IMR-90 (cell line): ENCODE measurements at regions not wholly inside any gene's neighbourhood (a gene's known extent, or its start where the extent isn't known, plus 50 kb on each side); places are given as distances from the start of the nearest gene placed in this dataset.

Experiments
- ATAC-seq: fragments of 200-7000 bp; cut with Tn5 transposase; 2 replicates; pipeline ENCODE4 v1.9.1; 2020; ENCODE audit warnings: low read depth, mild to moderate bottlenecking, moderate library complexity
- BruUV-seq: library from RNA; stranded (reverse); fragments of 400-500 nt; replicated peaks from 2 replicates; lab custom pipeline; 2021; lab: Mats Ljungman, UMichigan
- CTCF ChIA-PET: fragments of 300-600 bp; formaldehyde crosslinking; extraction: SDS; loops from one replicate; lab custom pipeline; 2021; ENCODE audit warnings: antibody characterized with exemption; lab: Yijun Ruan, JAX
- POLR2A ChIA-PET: fragments of 300-600 bp; sonication (Branson Sonifier 250); formaldehyde crosslinking; loops from one replicate; lab custom pipeline; 2022; ENCODE audit warnings: antibody characterized with exemption; ENCODE audit not compliant: unreplicated experiment; lab: Charles Lee
- DNase-seq: peaks from one replicate; pipeline ENCODE4 v3.0.0; 2013
- H2AFZ ChIP-seq: replicated peaks from 2 replicates; pipeline ENCODE3; 2013; ENCODE audit warnings: low read length, mild to moderate bottlenecking; ENCODE audit not compliant: poor library complexity
- H2AK5ac ChIP-seq: 2 replicates; pipeline ENCODE4 v1.6.1; 2013; ENCODE audit warnings: low read depth, low read length, inconsistent platforms
- H2AK9ac ChIP-seq: replicated peaks from 2 replicates; pipeline ENCODE3; 2013; ENCODE audit warnings: mild to moderate bottlenecking, low read depth, low read length, moderate library complexity; ENCODE audit not compliant: poor library complexity
- H2BK120ac ChIP-seq: 2 replicates; pipeline ENCODE4 v1.6.1; 2013; ENCODE audit warnings: low read depth, low read length, inconsistent platforms
- H2BK15ac ChIP-seq: 3 replicates; pipeline ENCODE4 v1.6.1; 2013; ENCODE audit warnings: low read depth, low read length, inconsistent platforms
- H2BK20ac ChIP-seq: 2 replicates; pipeline ENCODE4 v1.6.1; 2013; ENCODE audit warnings: low read depth, mild to moderate bottlenecking, inconsistent platforms, low read length, moderate library complexity
- H2BK5ac ChIP-seq: 2 replicates; pipeline ENCODE4 v1.6.1; 2013; ENCODE audit warnings: mild to moderate bottlenecking, low read depth, low read length, inconsistent platforms; ENCODE audit not compliant: poor library complexity, severe bottlenecking
- H3K14ac ChIP-seq: replicated peaks from 2 replicates; pipeline ENCODE4 v1.6.1; 2013; ENCODE audit warnings: low read depth, low read length, inconsistent platforms
- H3K18ac ChIP-seq: 2 replicates; pipeline ENCODE4 v1.6.1; 2013; ENCODE audit warnings: low read depth, low read length, control low read depth
- H3K23ac ChIP-seq: 2 replicates; pipeline ENCODE4 v1.6.1; 2013; ENCODE audit warnings: low read depth, low read length, inconsistent platforms
- H3K27ac ChIP-seq: 2 replicates; pipeline ENCODE4 v1.5.1; 2013; ENCODE audit warnings: mild to moderate bottlenecking, control low read depth, low read length; ENCODE audit not compliant: insufficient read depth
- H3K27me3 ChIP-seq: 2 replicates; pipeline ENCODE4 v1.6.1; 2013; ENCODE audit warnings: low read length; ENCODE audit not compliant: control insufficient read depth, insufficient read depth
- H3K36me3 ChIP-seq: 2 replicates; pipeline ENCODE4 v1.6.1; 2013; ENCODE audit warnings: low read length, mixed read lengths; ENCODE audit not compliant: control insufficient read depth, insufficient read depth
- H3K4ac ChIP-seq: 2 replicates; pipeline ENCODE4 v1.6.1; 2013; ENCODE audit warnings: low read depth, low read length, inconsistent platforms
- H3K4me1 ChIP-seq: 2 replicates; pipeline ENCODE4 v1.6.1; 2013; ENCODE audit warnings: low read length, mixed read lengths; ENCODE audit not compliant: control insufficient read depth, insufficient read depth
- H3K4me2 ChIP-seq: 2 replicates; pipeline ENCODE4 v1.6.1; 2013; ENCODE audit warnings: low read depth, mild to moderate bottlenecking, control low read depth, low read length, moderate library complexity
- H3K4me3 ChIP-seq: 2 replicates; pipeline ENCODE4 v1.5.1; 2013; ENCODE audit warnings: low read depth, mild to moderate bottlenecking, control low read depth, low read length, moderate library complexity; ENCODE audit not compliant: insufficient read depth
- H3K56ac ChIP-seq: 2 replicates; pipeline ENCODE4 v1.6.1; 2013; ENCODE audit warnings: low read length, inconsistent platforms; ENCODE audit not compliant: insufficient read depth; ENCODE audit errors: extremely low read depth
- H3K79me1 ChIP-seq, 2 experiments: 2 replicates each; pipeline ENCODE4 v1.6.1; 2013; ENCODE audit warnings: low read length in 2 of 2, inconsistent platforms in 1 of 2, low read depth in 1 of 2
- H3K9ac ChIP-seq: 2 replicates; pipeline ENCODE4 v1.6.1; 2013; ENCODE audit warnings: low read depth, low read length, control low read depth
- H3K9me1 ChIP-seq: 2 replicates; pipeline ENCODE4 v1.6.1; 2013; ENCODE audit warnings: low read length, inconsistent platforms; ENCODE audit not compliant: insufficient read depth
- H3K9me3 ChIP-seq: 2 replicates; pipeline ENCODE4 v1.6.1; 2013; ENCODE audit warnings: low read length; ENCODE audit not compliant: control insufficient read depth, insufficient read depth
- H4K20me1 ChIP-seq: 2 replicates; pipeline ENCODE4 v1.6.1; 2013; ENCODE audit warnings: low read length, inconsistent platforms; ENCODE audit not compliant: insufficient read depth
- H4K5ac ChIP-seq: 2 replicates; pipeline ENCODE4 v1.6.1; 2013; ENCODE audit warnings: mild to moderate bottlenecking, low read depth, low read length, control low read depth
- H4K8ac ChIP-seq, 2 experiments: 2 replicates each; pipeline ENCODE4 v1.6.1; 2013; ENCODE audit warnings: low read depth in 2 of 2, low read length in 2 of 2, control low read depth in 1 of 2, inconsistent platforms in 1 of 2
- H4K91ac ChIP-seq: 2 replicates; pipeline ENCODE4 v1.6.1; 2013; ENCODE audit warnings: low read depth, low read length, inconsistent platforms; ENCODE audit not compliant: insufficient read depth
- CHD1 ChIP-seq: IDR thresholded peaks from 2 replicates; pipeline ENCODE4 v1.6.1; 2012; ENCODE audit warnings: low read depth, low read length, improper control_type of control experiment
- FOS ChIP-seq: fragments of 150-350 bp; IDR thresholded peaks from 2 replicates; pipeline ENCODE4 v1.6.1; 2016; ENCODE audit warnings: low read depth, low read length
- MAFK ChIP-seq: IDR thresholded peaks from 2 replicates; pipeline ENCODE4 v1.6.1; 2012; ENCODE audit warnings: low read depth, low read length, improper control_type of control experiment
- MXI1 ChIP-seq: IDR thresholded peaks from 2 replicates; pipeline ENCODE4 v1.6.1; 2012; ENCODE audit warnings: low read depth, mild to moderate bottlenecking, low read length, moderate library complexity, borderline replicate concordance
- NFE2L2 ChIP-seq: fragments of 150-350 bp; IDR thresholded peaks from 2 replicates; pipeline ENCODE4 v1.6.1; 2016; ENCODE audit warnings: low read depth, mild to moderate bottlenecking, low read length
- POLR2A ChIP-seq: IDR thresholded peaks from 2 replicates; pipeline ENCODE4 v1.6.1; 2012; ENCODE audit warnings: mild to moderate bottlenecking, low read depth, low read length
- RCOR1 ChIP-seq: IDR thresholded peaks from 2 replicates; pipeline ENCODE4 v1.6.1; 2012; ENCODE audit warnings: mild to moderate bottlenecking, low read length, improper control_type of control experiment; ENCODE audit not compliant: insufficient replicate concordance
- SMC3 ChIP-seq: fragments of 150-350 bp; IDR thresholded peaks from 2 replicates; pipeline ENCODE4 v1.6.1; 2016; ENCODE audit warnings: low read depth, mild to moderate bottlenecking, antibody characterized with exemption, low read length, moderate library complexity
- USF2 ChIP-seq: fragments of 150-350 bp; IDR thresholded peaks from 2 replicates; pipeline ENCODE4 v1.6.1; 2017; ENCODE audit warnings: mild to moderate bottlenecking, antibody characterized with exemption, low read length, low read depth
- WGBS, 2 experiments: methylation state at CpG; one replicate each; pipeline versions ENCODE4 v1.1.5 to v1.1.7; 2013; ENCODE audit warnings: missing lambda C conversion rate in 2 of 2; ENCODE audit not compliant: insufficient read length in 1 of 2; ENCODE audit errors: extremely low coverage in 2 of 2; 5-methylcytosine and 5-hydroxymethylcytosine counted together
- dilution Hi-C: fragments of 300-500 bp; cut with HindIII; formaldehyde crosslinking; loops from one replicate; pipeline ENCODE4 v1.14.3; 2018; ENCODE audit warnings: low sequenced_read_pairs; ENCODE audit not compliant: unreplicated experiment
- in situ Hi-C: fragments of 300-500 bp; cut with MboI; formaldehyde crosslinking; loops from 3 replicates; pipeline ENCODE4 v1.14.3; 2019; ENCODE audit warnings: low sequenced_read_pairs, inconsistent platforms, mixed read lengths
- intact Hi-C: fragments of 100-400 bp; cut with micrococcal nuclease; formaldehyde crosslinking; loops from 2 replicates; pipeline ENCODE4 v1.10.0; 2022
- TF ChIP-seq, protein P1 (sequence below): conservative IDR thresholded peaks from 2 replicates; pipeline ENCODE4 v1.5.1; 2012; ENCODE audit warnings: mild to moderate bottlenecking, low read depth, low read length, improper control_type of control experiment

DNA sequence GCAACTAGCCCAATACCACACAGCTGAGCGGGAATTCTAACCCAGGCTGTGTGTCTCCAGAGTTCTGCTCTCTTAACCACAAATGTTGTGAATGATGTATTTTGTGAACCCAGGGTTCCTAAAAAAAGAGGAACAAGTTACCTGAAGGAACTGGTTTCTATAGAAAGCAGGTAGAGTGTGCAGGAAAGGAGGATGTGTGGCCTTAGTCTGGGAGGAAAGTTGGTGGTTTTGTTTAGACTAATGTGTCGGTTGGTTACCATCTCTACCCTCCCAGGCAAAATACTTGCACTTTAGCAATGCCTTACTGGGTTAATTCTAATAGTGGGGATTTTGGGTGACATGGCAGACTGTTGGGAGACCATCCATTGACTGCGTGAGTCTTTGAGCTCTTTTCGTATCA, 143.3 kb downstream of the SCP2D1 start:
- Histone ChIP-seq H3K4ac (no peak overlapping the region), H3K18ac (no peak overlapping the region), H2AK5ac (no peak overlapping the region), H3K27ac (no peak overlapping the region), H3K9me3 (peaks cover 8% of the 10 kb centered on the region; the same call in 1 of the 2 replicates), H2BK5ac (no peak overlapping the region), H3K9me1 (no peaks in the 10 kb centered on the region), H3K14ac (no peak overlapping the region), H3K56ac (no peak overlapping the region), H3K9ac (no peak overlapping the region), H3K36me3 (no peaks in the 10 kb centered on the region), H2BK120ac (no peak overlapping the region), H3K4me3 (no peak overlapping the region), H3K4me1 (no peaks in the 10 kb centered on the region), H3K23ac (no peak overlapping the region), H3K27me3 (no peaks in the 10 kb centered on the region), H2AFZ (no peak overlapping the region), H2BK20ac (no peak overlapping the region), H2AK9ac (no peak overlapping the region), H3K4me2 (no peak overlapping the region), H4K91ac (no peak overlapping the region), H2BK15ac (no peak overlapping the region), H4K20me1 (no peaks in the 10 kb centered on the region), H4K5ac (no peak overlapping the region), H3K79me1 (no peaks in the 10 kb centered on the region), H4K8ac (no peak overlapping the region)
- ChIA-PET POLR2A (no interaction called here), CTCF (no interaction called here)
- WGBS, 2 experiments = no CpG with 5 or more reads among the region's 4 CpGs
- in situ Hi-C loops = no loop called here
- dilution Hi-C loops = no loop called here
- ATAC-seq (no peak), DNase-seq (no peak)
- BruUV-seq = no TSS peak
- TF ChIP-seq SMC3 (no peak), NFE2L2 (no peak), FOS (no peak), MAFK (no peak), POLR2A (no peak), MXI1 (no peak), USF2 (no peak), RCOR1 (no peak), CHD1 (no peak)
- TF ChIP-seq, protein P1, sequence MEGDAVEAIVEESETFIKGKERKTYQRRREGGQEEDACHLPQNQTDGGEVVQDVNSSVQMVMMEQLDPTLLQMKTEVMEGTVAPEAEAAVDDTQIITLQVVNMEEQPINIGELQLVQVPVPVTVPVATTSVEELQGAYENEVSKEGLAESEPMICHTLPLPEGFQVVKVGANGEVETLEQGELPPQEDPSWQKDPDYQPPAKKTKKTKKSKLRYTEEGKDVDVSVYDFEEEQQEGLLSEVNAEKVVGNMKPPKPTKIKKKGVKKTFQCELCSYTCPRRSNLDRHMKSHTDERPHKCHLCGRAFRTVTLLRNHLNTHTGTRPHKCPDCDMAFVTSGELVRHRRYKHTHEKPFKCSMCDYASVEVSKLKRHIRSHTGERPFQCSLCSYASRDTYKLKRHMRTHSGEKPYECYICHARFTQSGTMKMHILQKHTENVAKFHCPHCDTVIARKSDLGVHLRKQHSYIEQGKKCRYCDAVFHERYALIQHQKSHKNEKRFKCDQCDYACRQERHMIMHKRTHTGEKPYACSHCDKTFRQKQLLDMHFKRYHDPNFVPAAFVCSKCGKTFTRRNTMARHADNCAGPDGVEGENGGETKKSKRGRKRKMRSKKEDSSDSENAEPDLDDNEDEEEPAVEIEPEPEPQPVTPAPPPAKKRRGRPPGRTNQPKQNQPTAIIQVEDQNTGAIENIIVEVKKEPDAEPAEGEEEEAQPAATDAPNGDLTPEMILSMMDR = no peak
- intact Hi-C loops = no loop called here
